GM19372 (cell line): ENCODE measurements at regions not wholly inside any gene's neighbourhood (a gene's known extent, or its start where the extent isn't known, plus 50 kb on each side); places are given as distances from the start of the nearest gene placed in this dataset.
"Not testable (repeated sequence)": the region's sequence is repeated elsewhere in the genome, so short reads cannot be mapped to it uniquely, and the experiment has no call there.

ENCODE experiments used
- ATAC-seq: cut with Tn5 transposase; IDR thresholded peaks from one replicate; pipeline ENCODE4 v1.9.1; 2021; ENCODE audit warnings: mild to moderate bottlenecking, low read depth, moderate library complexity; ENCODE audit not compliant: unreplicated experiment

GRCh38 chr12:114506651-114507050 is 100.7 kb upstream of the TBX5 start:
- no peak for ATAC-seq

- ATAC-seq: no peak
Measured at GRCh38 chr12:114504311-114504710, 98.4 kb upstream of the TBX5 start.

- no peak for ATAC-seq
Measured at GRCh38 chr12:114501474-114501807, 95.5 kb upstream of the TBX5 start.

- ATAC-seq: no peak
Measured at GRCh38 chr12:114500775-114501473, 95.0 kb upstream of the TBX5 start.

- no peak for ATAC-seq
Measured at GRCh38 chr12:114500131-114500530, 94.2 kb upstream of the TBX5 start.

GRCh38 chr12:114499338-114499737 is 93.4 kb upstream of the TBX5 start:
- no peak for ATAC-seq

- no peak for ATAC-seq
Measured at GRCh38 chr12:114491916-114492315, 86.0 kb upstream of the TBX5 start.

GRCh38 chr12:114484822-114485459 is 79.0 kb upstream of the TBX5 start:
- not testable (repeated sequence) for ATAC-seq

- no peak for ATAC-seq
Measured at GRCh38 chr12:114483996-114484395, 78.1 kb upstream of the TBX5 start.

GRCh38 chr12:114481200-114481535 is 75.2 kb upstream of the TBX5 start:
- no peak for ATAC-seq

GRCh38 chr12:114480337-114481199 is 74.6 kb upstream of the TBX5 start:
- no peak for ATAC-seq

GRCh38 chr12:114479831-114480230 is 73.9 kb upstream of the TBX5 start:
- no peak for ATAC-seq

GRCh38 chr12:114478865-114479264 is 72.9 kb upstream of the TBX5 start:
- no peak for ATAC-seq

- ATAC-seq: no peak
Measured at GRCh38 chr12:114477989-114478395, 72.0 kb upstream of the TBX5 start.

GRCh38 chr12:114476159-114476558 is 70.2 kb upstream of the TBX5 start:
- ATAC-seq: no peak

GRCh38 chr12:114473717-114474116 is 67.8 kb upstream of the TBX5 start:
- ATAC-seq: no peak

- no peak for ATAC-seq
Measured at GRCh38 chr12:114473018-114473417, 67.1 kb upstream of the TBX5 start.

GRCh38 chr12:114457620-114458019 is 51.7 kb upstream of the TBX5 start:
- no peak for ATAC-seq
